ENCODE measurements at regions not wholly inside any gene's neighbourhood (a gene's known extent, or its start where the extent isn't known, plus 50 kb on each side); places are given as distances from the start of the nearest gene placed in this dataset.

DNA sequence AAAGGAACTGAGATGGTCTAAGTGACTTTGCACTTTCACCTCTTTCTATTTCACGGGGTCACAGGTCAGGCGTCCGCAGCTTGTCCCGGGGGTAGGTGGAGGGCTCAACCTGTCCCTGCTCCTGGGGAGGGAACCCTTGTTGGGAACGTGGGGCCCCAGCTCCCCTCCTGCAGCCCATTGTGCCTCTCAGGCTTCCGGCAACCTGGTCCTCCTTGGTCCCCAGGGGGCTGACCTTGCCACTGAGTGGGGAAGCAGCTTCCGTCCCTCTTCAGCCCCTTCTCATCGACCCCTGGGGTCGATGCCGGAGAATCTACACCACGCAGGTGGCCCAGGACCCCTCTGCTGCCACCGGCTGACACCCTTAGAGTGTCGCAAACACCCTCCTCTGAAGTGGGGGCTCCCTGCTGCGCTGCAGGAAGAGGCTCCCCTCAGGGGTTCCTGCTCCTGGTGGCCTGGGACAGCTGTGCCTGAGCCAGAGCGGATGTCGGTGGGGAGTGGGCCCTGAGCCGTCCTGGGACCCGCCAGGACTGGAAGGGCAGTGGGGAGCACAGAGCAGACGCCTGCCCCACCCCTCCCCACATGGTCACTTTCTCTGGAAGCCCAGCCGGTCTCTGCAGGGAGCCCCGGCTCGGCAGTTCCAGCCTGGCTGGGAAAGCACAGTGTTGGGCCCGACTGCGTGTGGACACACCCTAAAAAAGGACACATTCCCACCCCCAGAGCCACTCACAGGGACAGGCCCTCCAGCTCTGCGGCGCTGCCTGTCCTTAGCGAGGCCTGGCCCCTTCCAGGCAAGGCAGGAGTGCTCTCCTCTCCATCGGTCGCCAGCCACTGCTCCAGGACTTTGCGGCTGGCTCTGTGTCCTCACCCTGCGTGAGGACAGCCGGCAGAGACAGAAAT, 357.5 kb upstream of the SHH start:
- H3K9me3 Mint-ChIP-seq = no peaks in the 10 kb centered on the region

GRCh38 chr7:156168434-156168833, 356.2 kb upstream of the SHH start:
- Histone ChIP-seq H3K9me3 (ENCODE audit: control insufficient read depth in 1 of 2, insufficient read depth in 1 of 2, low read length in 2 of 2) (peaks cover 0 to 4% of the 10 kb centered on the region in 2 experiments), H3K36me3 (ENCODE audit: insufficient read depth, low read length) (no peaks in the 10 kb centered on the region), H3K27me3 (ENCODE audit: control insufficient read depth in 1 of 2, insufficient read depth in 2 of 2, low read length in 2 of 2) (no peaks in the 10 kb centered on the region), H3K27ac (ENCODE audit: low read depth in 1 of 2, low read length in 2 of 2) (no peak overlapping the region), H3K4me1 (ENCODE audit: insufficient read depth, low read length) (no peaks in the 10 kb centered on the region), H3K4me3 (ENCODE audit: low read length) (no peak overlapping the region)
- no peak for ATAC-seq (ENCODE audit: poor library complexity)
- Mint-ChIP-seq H3K9me3 (no peaks in the 10 kb centered on the region), H3K27ac (no peak overlapping the region), H3K36me3 (ENCODE audit: low read depth) (no peaks in the 10 kb centered on the region), H3K4me1 (ENCODE audit: low read depth) (no peaks in the 10 kb centered on the region), H3K4me3 (no peak overlapping the region), H3K27me3 (no peaks in the 10 kb centered on the region)
- POLR2A ChIA-PET = no interaction called here
- no peak for DNase-seq
- TF ChIP-seq CTCF (IDR thresholded peaks at IDR 0.05) = no peak
- intact Hi-C loops (cut with DNase I, micrococcal nuclease) = no loop called here
- CTCF ChIA-PET = no interaction called here

More for the DNA sequence above, 357.5 kb upstream of the SHH start:
- Histone ChIP-seq H3K4me3 (ENCODE audit: low read length) (no peak overlapping the region), H3K27ac (ENCODE audit: low read depth in 1 of 2, low read length in 2 of 2) (no peak overlapping the region), H3K27me3 (ENCODE audit: control insufficient read depth in 1 of 2, insufficient read depth in 2 of 2, low read length in 2 of 2) (no peaks in the 10 kb centered on the region), H3K36me3 (ENCODE audit: insufficient read depth, low read length) (no peaks in the 10 kb centered on the region), H3K9me3 (ENCODE audit: control insufficient read depth in 1 of 2, insufficient read depth in 1 of 2, low read length in 2 of 2) (peaks cover 0 to 13% of the 10 kb centered on the region in 2 experiments), H3K4me1 (ENCODE audit: insufficient read depth, low read length) (no peaks in the 10 kb centered on the region)
- no peaks in the 10 kb centered on the region for H3K27me3 Mint-ChIP-seq
- no peak overlapping the region for H3K4me3 Mint-ChIP-seq
- intact Hi-C loops (cut with DNase I, micrococcal nuclease) = no loop called here
- ATAC-seq (ENCODE audit: poor library complexity) = no peak
- ChIA-PET POLR2A (no interaction called here), CTCF (no interaction called here)
- TF ChIP-seq CTCF (IDR thresholded peaks at IDR 0.05) = no peak
- no peaks in the 10 kb centered on the region for H3K36me3 Mint-ChIP-seq (ENCODE audit: low read depth)
- no peaks in the 10 kb centered on the region for H3K4me1 Mint-ChIP-seq (ENCODE audit: low read depth)
- no peak for DNase-seq
- H3K27ac Mint-ChIP-seq = no peak overlapping the region

DNA sequence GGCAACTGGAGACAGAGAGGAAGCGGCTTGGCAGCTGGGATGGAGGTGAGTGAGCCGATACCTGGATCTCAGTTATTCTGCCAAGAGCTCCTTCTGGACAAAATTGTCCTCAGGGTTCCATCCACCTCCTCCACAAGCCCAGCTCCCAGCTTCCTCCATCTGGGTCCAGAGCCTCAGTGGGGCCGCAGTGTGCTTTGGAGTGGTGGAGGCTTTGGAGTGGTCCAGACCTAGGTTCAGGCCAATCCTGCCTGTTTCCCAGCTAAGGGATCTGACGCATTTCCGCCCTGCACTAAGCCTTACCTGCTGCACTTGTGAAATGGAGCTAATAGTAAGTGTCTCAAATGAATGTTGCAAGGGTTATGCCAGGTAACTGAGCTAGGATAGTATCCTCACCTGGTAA, 355.7 kb upstream of the SHH start:
- intact Hi-C loops (cut with DNase I, micrococcal nuclease) = no loop called here
- Mint-ChIP-seq H3K9me3 (no peaks in the 10 kb centered on the region), H3K36me3 (ENCODE audit: low read depth) (no peaks in the 10 kb centered on the region), H3K4me1 (ENCODE audit: low read depth) (no peaks in the 10 kb centered on the region), H3K27me3 (no peaks in the 10 kb centered on the region), H3K27ac (no peak overlapping the region), H3K4me3 (no peak overlapping the region)
- Histone ChIP-seq H3K4me3 (ENCODE audit: low read length) (no peak overlapping the region), H3K9me3 (ENCODE audit: control insufficient read depth in 1 of 2, insufficient read depth in 1 of 2, low read length in 2 of 2) (peaks cover 0 to 4% of the 10 kb centered on the region in 2 experiments), H3K27ac (ENCODE audit: low read depth in 1 of 2, low read length in 2 of 2) (no peak overlapping the region), H3K4me1 (ENCODE audit: insufficient read depth, low read length) (no peaks in the 10 kb centered on the region), H3K27me3 (ENCODE audit: control insufficient read depth in 1 of 2, insufficient read depth in 2 of 2, low read length in 2 of 2) (no peaks in the 10 kb centered on the region), H3K36me3 (ENCODE audit: insufficient read depth, low read length) (no peaks in the 10 kb centered on the region)
- POLR2A ChIA-PET = no interaction called here
- TF ChIP-seq CTCF (IDR thresholded peaks at IDR 0.05) = no peak
- CTCF ChIA-PET = no interaction called here
- DNase-seq (no peak), ATAC-seq (ENCODE audit: poor library complexity) (no peak)

Measured in CD4-positive, alpha-beta T cell (primary cell).